ENCODE measurements at regions not wholly inside any gene's neighbourhood (a gene's known extent, or its start where the extent isn't known, plus 50 kb on each side); places are given as distances from the start of the nearest gene placed in this dataset.

DNA sequence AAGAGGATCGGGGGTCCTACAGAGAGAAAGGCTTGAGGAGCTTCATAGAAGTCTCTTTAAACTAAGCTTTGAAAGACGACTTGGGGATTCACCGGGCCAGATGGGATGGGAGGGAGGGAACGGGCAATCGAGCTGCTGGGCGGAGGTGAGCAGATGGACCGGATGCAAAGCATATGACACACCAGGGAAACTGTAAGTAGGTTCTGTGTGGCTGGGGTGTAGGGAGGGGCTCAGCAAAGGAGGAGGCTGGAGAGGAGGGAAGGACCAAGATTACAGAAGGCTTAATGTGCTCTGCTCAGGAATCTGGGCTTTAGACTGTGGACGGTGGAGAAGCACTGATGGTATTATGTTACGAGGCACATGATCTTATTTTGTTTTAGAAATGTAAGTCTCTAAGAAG lies 131.5 kb downstream of the MAIP1 start:
- TF ChIP-seq POLR2A (IDR thresholded peaks at IDR 0.05; ENCODE audit: low read depth, low read length) (no peak), EZH2 (IDR thresholded peaks at IDR 0.05; ENCODE audit: borderline replicate concordance, low read depth, low read length, severe bottlenecking) (no peak), POLR2AphosphoS5 (IDR thresholded peaks at IDR 0.05; ENCODE audit: insufficient read depth, low read depth, low read length) (no peak)
- TF ChIP-seq, protein P1, sequence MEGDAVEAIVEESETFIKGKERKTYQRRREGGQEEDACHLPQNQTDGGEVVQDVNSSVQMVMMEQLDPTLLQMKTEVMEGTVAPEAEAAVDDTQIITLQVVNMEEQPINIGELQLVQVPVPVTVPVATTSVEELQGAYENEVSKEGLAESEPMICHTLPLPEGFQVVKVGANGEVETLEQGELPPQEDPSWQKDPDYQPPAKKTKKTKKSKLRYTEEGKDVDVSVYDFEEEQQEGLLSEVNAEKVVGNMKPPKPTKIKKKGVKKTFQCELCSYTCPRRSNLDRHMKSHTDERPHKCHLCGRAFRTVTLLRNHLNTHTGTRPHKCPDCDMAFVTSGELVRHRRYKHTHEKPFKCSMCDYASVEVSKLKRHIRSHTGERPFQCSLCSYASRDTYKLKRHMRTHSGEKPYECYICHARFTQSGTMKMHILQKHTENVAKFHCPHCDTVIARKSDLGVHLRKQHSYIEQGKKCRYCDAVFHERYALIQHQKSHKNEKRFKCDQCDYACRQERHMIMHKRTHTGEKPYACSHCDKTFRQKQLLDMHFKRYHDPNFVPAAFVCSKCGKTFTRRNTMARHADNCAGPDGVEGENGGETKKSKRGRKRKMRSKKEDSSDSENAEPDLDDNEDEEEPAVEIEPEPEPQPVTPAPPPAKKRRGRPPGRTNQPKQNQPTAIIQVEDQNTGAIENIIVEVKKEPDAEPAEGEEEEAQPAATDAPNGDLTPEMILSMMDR (IDR thresholded peaks at IDR 0.05; ENCODE audit: extremely low read depth in 1 of 2, insufficient read depth in 1 of 2, low read depth in 1 of 2, low read length in 2 of 2), result no peak

All from endothelial cell of umbilical vein (primary cell).